MG63 (cell line): ENCODE measurements at regions not wholly inside any gene's neighbourhood (a gene's known extent, or its start where the extent isn't known, plus 50 kb on each side); places are given as distances from the start of the nearest gene placed in this dataset.

ENCODE experiments used
- DNase-seq: peaks from one replicate; pipeline ENCODE4 v3.0.0-alpha.2; 2020
- H3K27me3 ChIP-seq: fragments of 250-450 bp; sonication (Bioruptor Pico); 2 replicates; pipeline ENCODE4 v1.5.1; 2020; ENCODE audit warnings: mild to moderate bottlenecking, moderate library complexity
- H3K36me3 ChIP-seq: fragments of 250-450 bp; sonication (Bioruptor Pico); 2 replicates; pipeline ENCODE4 v1.5.1; 2020; ENCODE audit warnings: mild to moderate bottlenecking, moderate library complexity
- H3K4me3 ChIP-seq: fragments of 250-450 bp; sonication (Bioruptor Pico); 2 replicates; pipeline ENCODE4 v1.5.1; 2020; ENCODE audit warnings: mild to moderate bottlenecking, moderate library complexity
- H3K9me3 ChIP-seq: fragments of 250-450 bp; sonication (Bioruptor Pico); 2 replicates; pipeline ENCODE4 v1.5.1; 2020; ENCODE audit warnings: mild to moderate bottlenecking, moderate library complexity

- Histone ChIP-seq H3K27me3 (no peaks in the 10 kb centered on the region), H3K36me3 (no peaks in the 10 kb centered on the region), H3K4me3 (no peak overlapping the region), H3K9me3 (no peaks in the 10 kb centered on the region)
- DNase-seq, result no peak
Observed at GRCh38 chr12:116636608-116637519, 77.7 kb downstream of the MAP1LC3B2 start.

- Histone ChIP-seq H3K27me3 (no peaks in the 10 kb centered on the region), H3K9me3 (no peaks in the 10 kb centered on the region), H3K4me3 (no peak overlapping the region), H3K36me3 (no peaks in the 10 kb centered on the region)
- DNase-seq, result no peak
Observed at GRCh38 chr12:116635487-116635886, 76.3 kb downstream of the MAP1LC3B2 start.

- no peak overlapping the region for H3K4me3 ChIP-seq
Observed at GRCh38 chr12:116633476-116633875, 74.3 kb downstream of the MAP1LC3B2 start.

GRCh38 chr12:116631619-116632018 lies 72.4 kb downstream of the MAP1LC3B2 start:
- H3K9me3 ChIP-seq, result no peaks in the 10 kb centered on the region
- H3K36me3 ChIP-seq, result no peaks in the 10 kb centered on the region
- H3K27me3 ChIP-seq, result no peaks in the 10 kb centered on the region
- DNase-seq, result no peak
- no peak overlapping the region for H3K4me3 ChIP-seq

More at GRCh38 chr12:116633476-116633875, 74.3 kb downstream of the MAP1LC3B2 start:
- Histone ChIP-seq H3K27me3 (no peaks in the 10 kb centered on the region), H3K9me3 (no peaks in the 10 kb centered on the region), H3K36me3 (no peaks in the 10 kb centered on the region)
- DNase-seq, result no peak

- no peak for DNase-seq
- no peaks in the 10 kb centered on the region for H3K36me3 ChIP-seq
Observed at GRCh38 chr12:116630762-116631161, 71.6 kb downstream of the MAP1LC3B2 start.

GRCh38 chr12:116629480-116629879 lies 70.3 kb downstream of the MAP1LC3B2 start:
- no peak for DNase-seq

More at GRCh38 chr12:116630762-116631161, 71.6 kb downstream of the MAP1LC3B2 start:
- Histone ChIP-seq H3K9me3 (no peaks in the 10 kb centered on the region), H3K4me3 (no peak overlapping the region), H3K27me3 (no peaks in the 10 kb centered on the region)

GRCh38 chr12:116628989-116629388 lies 69.8 kb downstream of the MAP1LC3B2 start:
- Histone ChIP-seq H3K4me3 (no peak overlapping the region), H3K27me3 (no peaks in the 10 kb centered on the region), H3K9me3 (no peaks in the 10 kb centered on the region), H3K36me3 (no peaks in the 10 kb centered on the region)
- DNase-seq, result no peak

More at GRCh38 chr12:116629480-116629879, 70.3 kb downstream of the MAP1LC3B2 start:
- H3K27me3 ChIP-seq, result no peaks in the 10 kb centered on the region
- H3K36me3 ChIP-seq, result no peaks in the 10 kb centered on the region
- no peak overlapping the region for H3K4me3 ChIP-seq
- no peaks in the 10 kb centered on the region for H3K9me3 ChIP-seq

GRCh38 chr12:116628450-116628793 lies 69.2 kb downstream of the MAP1LC3B2 start:
- H3K27me3 ChIP-seq, result no peaks in the 10 kb centered on the region
- DNase-seq, result no peak
- H3K4me3 ChIP-seq, result no peak overlapping the region
- H3K36me3 ChIP-seq, result no peaks in the 10 kb centered on the region
- no peaks in the 10 kb centered on the region for H3K9me3 ChIP-seq
